Smooth muscle cell (in vitro differentiated cells): ENCODE measurements at regions not wholly inside any gene's neighbourhood (a gene's known extent, or its start where the extent isn't known, plus 50 kb on each side); places are given as distances from the start of the nearest gene placed in this dataset.

Source experiments
- DNase-seq: peaks from one replicate; lab custom pipeline; 2025; ENCODE audit not compliant: unreplicated experiment; lab: John Stamatoyannopoulos, UW
- H2AFZ ChIP-seq: fragments of 200-600 bp; sonication (generic); 2 replicates; pipeline ENCODE4 v1.6.0; 2016; ENCODE audit warnings: antibody characterized with exemption, low read depth, mild to moderate bottlenecking
- H3F3A ChIP-seq: fragments of 200-600 bp; sonication (generic); 2 replicates; pipeline ENCODE4 v1.6.0; 2017; ENCODE audit warnings: antibody characterized with exemption, low read depth
- H3K27ac ChIP-seq: fragments of 200-600 bp; sonication (generic); 2 replicates; pipeline ENCODE4 v1.5.1; 2016; ENCODE audit warnings: low read depth, mild to moderate bottlenecking
- H3K27me3 ChIP-seq: fragments of 200-600 bp; sonication (generic); 2 replicates; pipeline ENCODE4 v1.6.1; 2016; ENCODE audit warnings: low read depth, mild to moderate bottlenecking
- H3K36me3 ChIP-seq: fragments of 200-600 bp; sonication (generic); 2 replicates; pipeline ENCODE4 v1.5.1; 2016; ENCODE audit warnings: low read depth
- H3K4me1 ChIP-seq: fragments of 200-600 bp; sonication (generic); 2 replicates; pipeline ENCODE4 v1.5.1; 2016; ENCODE audit warnings: low read depth
- H3K4me2 ChIP-seq: fragments of 200-600 bp; sonication (generic); 2 replicates; pipeline ENCODE4 v1.6.0; 2016; ENCODE audit warnings: mild to moderate bottlenecking
- H3K4me3 ChIP-seq: fragments of 200-600 bp; sonication (generic); 2 replicates; pipeline ENCODE4 v1.5.1; 2016; ENCODE audit warnings: mild to moderate bottlenecking
- H3K79me2 ChIP-seq: fragments of 200-600 bp; sonication (generic); 2 replicates; pipeline ENCODE4 v1.6.0; 2016; ENCODE audit warnings: low read depth, mild to moderate bottlenecking
- H3K9ac ChIP-seq: fragments of 200-600 bp; sonication (generic); 2 replicates; pipeline ENCODE4 v1.6.0; 2016; ENCODE audit warnings: low read depth
- H3K9me3 ChIP-seq: fragments of 200-600 bp; sonication (generic); replicated peaks from 2 replicates; pipeline ENCODE4 v1.5.1; 2016; ENCODE audit warnings: low read depth
- H4K20me1 ChIP-seq: fragments of 200-600 bp; sonication (generic); 2 replicates; pipeline ENCODE4 v1.6.0; 2016; ENCODE audit warnings: low read depth
- CTCF ChIP-seq: fragments of 200-600 bp; sonication (generic); IDR thresholded peaks from 2 replicates; pipeline ENCODE4 v1.5.1; 2017; ENCODE audit warnings: borderline replicate concordance, mild to moderate bottlenecking, antibody characterized with exemption; ENCODE audit not compliant: insufficient read depth, poor library complexity, severe bottlenecking
- WGBS: methylation state at CpG from one replicate; pipeline ENCODE4 v1.1.7; 2016; ENCODE audit warnings: low lambda C conversion rate; 5-methylcytosine and 5-hydroxymethylcytosine counted together

GRCh38 chr16:35377142-35377541, 1917.7 kb downstream of the TP53TG3F start:
- no peak overlapping the region for H3K4me2 ChIP-seq
- no peak overlapping the region for H3K27ac ChIP-seq
- no peak for TF ChIP-seq CTCF
- peaks cover 2% of the 10 kb centered on the region for H3K9me3 ChIP-seq
- H3K79me2 ChIP-seq = no peaks in the 10 kb centered on the region
- no peaks in the 10 kb centered on the region for H3F3A ChIP-seq
- H3K9ac ChIP-seq = no peak overlapping the region
- H4K20me1 ChIP-seq = no peaks in the 10 kb centered on the region
- H2AFZ ChIP-seq = no peak overlapping the region
- no peaks in the 10 kb centered on the region for H3K27me3 ChIP-seq
- H3K4me3 ChIP-seq = no peak overlapping the region
- 54% methylated on average over 2 of the region's 2 CpGs for WGBS
- no peaks in the 10 kb centered on the region for H3K36me3 ChIP-seq
- no peak for DNase-seq
- no peaks in the 10 kb centered on the region for H3K4me1 ChIP-seq

- Histone ChIP-seq H2AFZ (no peak overlapping the region), H3F3A (no peaks in the 10 kb centered on the region), H3K79me2 (no peaks in the 10 kb centered on the region), H4K20me1 (no peaks in the 10 kb centered on the region), H3K4me2 (no peak overlapping the region), H3K9ac (no peak overlapping the region), H3K4me1 (no peaks in the 10 kb centered on the region), H3K36me3 (no peaks in the 10 kb centered on the region), H3K27ac (no peak overlapping the region), H3K27me3 (no peaks in the 10 kb centered on the region), H3K9me3 (no peaks in the 10 kb centered on the region), H3K4me3 (no peak overlapping the region)
- DNase-seq = no peak
- TF ChIP-seq CTCF = no peak
- WGBS = 52% methylated on average over 2 of the region's 2 CpGs
Observed at GRCh38 chr16:35386619-35387018, 1927.2 kb downstream of the TP53TG3F start.

GRCh38 chr16:35391328-35391727, 1931.9 kb downstream of the TP53TG3F start:
- H3K9ac ChIP-seq = no peak overlapping the region
- H3K4me3 ChIP-seq = no peak overlapping the region
- no peaks in the 10 kb centered on the region for H3K9me3 ChIP-seq
- no peaks in the 10 kb centered on the region for H3K79me2 ChIP-seq
- no peak overlapping the region for H3K27ac ChIP-seq
- H2AFZ ChIP-seq = no peak overlapping the region
- 44% methylated on average over 10 of the region's 10 CpGs for WGBS
- no peak for DNase-seq
- no peaks in the 10 kb centered on the region for H4K20me1 ChIP-seq
- no peaks in the 10 kb centered on the region for H3K27me3 ChIP-seq
- no peaks in the 10 kb centered on the region for H3K4me1 ChIP-seq
- no peaks in the 10 kb centered on the region for H3F3A ChIP-seq
- H3K4me2 ChIP-seq = no peak overlapping the region
- no peak for TF ChIP-seq CTCF
- no peaks in the 10 kb centered on the region for H3K36me3 ChIP-seq

- no peaks in the 10 kb centered on the region for H3K36me3 ChIP-seq
- H2AFZ ChIP-seq = no peak overlapping the region
- no peaks in the 10 kb centered on the region for H3K9me3 ChIP-seq
- no peaks in the 10 kb centered on the region for H4K20me1 ChIP-seq
- H3K79me2 ChIP-seq = no peaks in the 10 kb centered on the region
- H3K4me3 ChIP-seq = no peak overlapping the region
- no peak for DNase-seq
- no peaks in the 10 kb centered on the region for H3K4me1 ChIP-seq
- WGBS = 86% methylated on average over 2 of the region's 2 CpGs
- TF ChIP-seq CTCF = no peak
- no peak overlapping the region for H3K4me2 ChIP-seq
- H3K27ac ChIP-seq = no peak overlapping the region
- no peak overlapping the region for H3K9ac ChIP-seq
- H3F3A ChIP-seq = no peaks in the 10 kb centered on the region
- no peaks in the 10 kb centered on the region for H3K27me3 ChIP-seq
Observed at GRCh38 chr16:35398180-35398579, 1938.8 kb downstream of the TP53TG3F start.
